ENCODE measurements at regions not wholly inside any gene's neighbourhood (a gene's known extent, or its start where the extent isn't known, plus 50 kb on each side); places are given as distances from the start of the nearest gene placed in this dataset.

- Histone ChIP-seq H3K4me2 (ENCODE audit: low read length) (no peak overlapping the region), H3K79me2 (ENCODE audit: insufficient read depth, low read length) (no peaks in the 10 kb centered on the region), H3K4me3 (replicated peaks in 1 of 2; ENCODE audit: low read depth in 1 of 2, low read length in 2 of 2) (no peak overlapping the region), H3K27me3 (ENCODE audit: insufficient read depth, low read length) (0 out of 2 replicates have a peak, but pooled peaks cover 4% of the 10 kb centered on the region), H2AFZ (ENCODE audit: low read depth, low read length, poor library complexity, severe bottlenecking) (no peak overlapping the region), H3K9me2 (ENCODE audit: insufficient read depth) (no peaks in the 10 kb centered on the region), H3K9ac (ENCODE audit: low read length) (no peak overlapping the region), H3K4me1 (ENCODE audit: control insufficient read depth in 1 of 2, insufficient read depth in 2 of 2, low read length in 2 of 2) (no peaks in the 10 kb centered on the region), H4K20me1 (ENCODE audit: insufficient read depth) (no peaks in the 10 kb centered on the region), H3K9me3 (ENCODE audit: control insufficient read depth in 1 of 2, insufficient read depth in 1 of 2, low read depth in 1 of 2, low read length in 2 of 2) (no peaks in the 10 kb centered on the region), H3K36me3 (ENCODE audit: control insufficient read depth in 1 of 2, insufficient read depth in 2 of 2, low read length in 2 of 2) (no peaks in the 10 kb centered on the region), H3K27ac (ENCODE audit: low read depth, low read length) (no peak overlapping the region)
- DNase-seq (ENCODE audit: low read depth, low spot score) (no peak), ATAC-seq (no peak)
- intact Hi-C loops (cut with micrococcal nuclease) = no loop called here
- POLR2A ChIA-PET = no interaction called here
- CTCF ChIA-PET = no interaction called here
- no TSS peak for BruUV-seq (replicated peaks)
- RAD21 ChIA-PET (ENCODE audit: low non-redundant PET in 1 of 2, low total read pairs in 2 of 2, uncharacterized antibody in 2 of 2, unreplicated experiment in 2 of 2) = no interaction called here
- TF ChIP-seq EZH2phosphoT487 (IDR thresholded peaks at IDR 0.05; ENCODE audit: borderline replicate concordance) (no peak), CEBPB (IDR thresholded peaks at IDR 0.05; ENCODE audit: low read depth) (no peak), REST (IDR thresholded peaks at IDR 0.05; ENCODE audit: low read depth) (no peak), ZNF274 (IDR thresholded peaks at IDR 0.05; ENCODE audit: low read depth, low read length) (no peak), CBX3 (IDR thresholded peaks at IDR 0.05; ENCODE audit: low read depth) (no peak), FOSL1 (IDR thresholded peaks at IDR 0.05; ENCODE audit: low read depth) (no peak), POLR2AphosphoS5 (IDR thresholded peaks at IDR 0.05; ENCODE audit: low read depth, low read length) (no peak), SP1 (IDR thresholded peaks at IDR 0.05; ENCODE audit: low read depth) (no peak), RAD21 (IDR thresholded peaks at IDR 0.05; ENCODE audit: low read depth) (no peak), TCF7L2 (IDR thresholded peaks at IDR 0.05; ENCODE audit: borderline replicate concordance, extremely low read depth, insufficient read depth, insufficient read length) (no peak)
- TF ChIP-seq, protein P1, sequence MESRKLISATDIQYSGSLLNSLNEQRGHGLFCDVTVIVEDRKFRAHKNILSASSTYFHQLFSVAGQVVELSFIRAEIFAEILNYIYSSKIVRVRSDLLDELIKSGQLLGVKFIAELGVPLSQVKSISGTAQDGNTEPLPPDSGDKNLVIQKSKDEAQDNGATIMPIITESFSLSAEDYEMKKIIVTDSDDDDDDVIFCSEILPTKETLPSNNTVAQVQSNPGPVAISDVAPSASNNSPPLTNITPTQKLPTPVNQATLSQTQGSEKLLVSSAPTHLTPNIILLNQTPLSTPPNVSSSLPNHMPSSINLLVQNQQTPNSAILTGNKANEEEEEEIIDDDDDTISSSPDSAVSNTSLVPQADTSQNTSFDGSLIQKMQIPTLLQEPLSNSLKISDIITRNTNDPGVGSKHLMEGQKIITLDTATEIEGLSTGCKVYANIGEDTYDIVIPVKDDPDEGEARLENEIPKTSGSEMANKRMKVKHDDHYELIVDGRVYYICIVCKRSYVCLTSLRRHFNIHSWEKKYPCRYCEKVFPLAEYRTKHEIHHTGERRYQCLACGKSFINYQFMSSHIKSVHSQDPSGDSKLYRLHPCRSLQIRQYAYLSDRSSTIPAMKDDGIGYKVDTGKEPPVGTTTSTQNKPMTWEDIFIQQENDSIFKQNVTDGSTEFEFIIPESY (IDR thresholded peaks at IDR 0.05; ENCODE audit: extremely low read depth, insufficient replicate concordance, low read length) = no peak
- TF ChIP-seq, protein P2, sequence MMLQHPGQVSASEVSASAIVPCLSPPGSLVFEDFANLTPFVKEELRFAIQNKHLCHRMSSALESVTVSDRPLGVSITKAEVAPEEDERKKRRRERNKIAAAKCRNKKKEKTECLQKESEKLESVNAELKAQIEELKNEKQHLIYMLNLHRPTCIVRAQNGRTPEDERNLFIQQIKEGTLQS (IDR thresholded peaks at IDR 0.05) = no peak
Measured at GRCh38 chr1:175873290-175873935, 130.0 kb upstream of the TNR start.
